ENCODE measurements at regions not wholly inside any gene's neighbourhood (a gene's known extent, or its start where the extent isn't known, plus 50 kb on each side); places are given as distances from the start of the nearest gene placed in this dataset.

DNA sequence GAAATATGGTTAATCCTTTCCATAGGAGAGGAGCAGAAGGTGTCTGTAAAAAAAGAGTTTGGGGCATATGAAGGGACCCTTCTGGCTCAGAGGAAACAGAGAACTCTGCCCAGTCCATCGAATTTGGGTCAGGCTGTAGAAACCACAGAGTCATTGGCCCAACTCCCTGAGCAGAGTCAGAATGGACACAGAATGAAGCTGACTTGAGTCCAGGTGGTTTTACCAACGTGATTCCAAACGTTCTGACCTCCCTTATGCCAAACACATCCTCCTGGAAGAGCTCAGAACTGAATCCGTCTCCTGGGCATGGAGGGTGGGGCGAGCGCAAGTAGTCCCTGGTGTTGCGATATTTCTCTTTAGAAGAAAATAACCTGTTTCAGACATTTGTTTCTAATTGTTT is 138.8 kb downstream of the DAD1 start:
- DNase-seq (ENCODE audit: low read depth, low spot score), result no peak
- peaks cover 2% of the 10 kb centered on the region for H3K27me3 Mint-ChIP-seq (ENCODE audit: low read depth)
- TF ChIP-seq, protein P1, sequence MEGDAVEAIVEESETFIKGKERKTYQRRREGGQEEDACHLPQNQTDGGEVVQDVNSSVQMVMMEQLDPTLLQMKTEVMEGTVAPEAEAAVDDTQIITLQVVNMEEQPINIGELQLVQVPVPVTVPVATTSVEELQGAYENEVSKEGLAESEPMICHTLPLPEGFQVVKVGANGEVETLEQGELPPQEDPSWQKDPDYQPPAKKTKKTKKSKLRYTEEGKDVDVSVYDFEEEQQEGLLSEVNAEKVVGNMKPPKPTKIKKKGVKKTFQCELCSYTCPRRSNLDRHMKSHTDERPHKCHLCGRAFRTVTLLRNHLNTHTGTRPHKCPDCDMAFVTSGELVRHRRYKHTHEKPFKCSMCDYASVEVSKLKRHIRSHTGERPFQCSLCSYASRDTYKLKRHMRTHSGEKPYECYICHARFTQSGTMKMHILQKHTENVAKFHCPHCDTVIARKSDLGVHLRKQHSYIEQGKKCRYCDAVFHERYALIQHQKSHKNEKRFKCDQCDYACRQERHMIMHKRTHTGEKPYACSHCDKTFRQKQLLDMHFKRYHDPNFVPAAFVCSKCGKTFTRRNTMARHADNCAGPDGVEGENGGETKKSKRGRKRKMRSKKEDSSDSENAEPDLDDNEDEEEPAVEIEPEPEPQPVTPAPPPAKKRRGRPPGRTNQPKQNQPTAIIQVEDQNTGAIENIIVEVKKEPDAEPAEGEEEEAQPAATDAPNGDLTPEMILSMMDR (conservative IDR thresholded peaks at IDR 0.05), result no peak
- H3K36me3 Mint-ChIP-seq (ENCODE audit: low read depth), result no peaks in the 10 kb centered on the region
- H3K9me3 Mint-ChIP-seq, result no peaks in the 10 kb centered on the region
- peaks cover 14% of the 10 kb centered on the region for H3K4me1 Mint-ChIP-seq
- H3K27ac Mint-ChIP-seq (ENCODE audit: unreplicated experiment), result no peak overlapping the region
- H3K4me3 Mint-ChIP-seq, result no peak overlapping the region

DNA sequence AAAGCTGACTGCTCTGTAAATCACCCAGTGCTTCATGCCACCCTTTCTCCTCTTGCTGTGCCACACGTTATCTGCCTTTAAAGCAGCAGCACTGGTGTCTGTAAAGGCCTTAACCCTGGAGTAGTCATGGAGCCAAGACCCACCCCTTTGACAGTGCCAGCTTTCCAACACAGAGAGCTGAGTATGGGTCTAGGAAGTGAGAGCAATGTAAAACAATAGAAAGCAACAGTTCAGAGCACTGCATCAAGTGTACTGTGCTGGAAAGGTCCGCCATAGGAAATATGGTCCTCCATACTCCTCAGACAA is 139.5 kb downstream of the DAD1 start:
- no peaks in the 10 kb centered on the region for H3K36me3 Mint-ChIP-seq (ENCODE audit: low read depth)
- DNase-seq (ENCODE audit: low read depth, low spot score), result no peak
- TF ChIP-seq, protein P1 (conservative IDR thresholded peaks at IDR 0.05), result no peak
- H3K27ac Mint-ChIP-seq (ENCODE audit: unreplicated experiment), result no peak overlapping the region
- H3K4me1 Mint-ChIP-seq, result peaks cover 14% of the 10 kb centered on the region
- H3K27me3 Mint-ChIP-seq (ENCODE audit: low read depth), result peaks cover 2% of the 10 kb centered on the region
- H3K4me3 Mint-ChIP-seq, result no peak overlapping the region
- no peaks in the 10 kb centered on the region for H3K9me3 Mint-ChIP-seq

DNA sequence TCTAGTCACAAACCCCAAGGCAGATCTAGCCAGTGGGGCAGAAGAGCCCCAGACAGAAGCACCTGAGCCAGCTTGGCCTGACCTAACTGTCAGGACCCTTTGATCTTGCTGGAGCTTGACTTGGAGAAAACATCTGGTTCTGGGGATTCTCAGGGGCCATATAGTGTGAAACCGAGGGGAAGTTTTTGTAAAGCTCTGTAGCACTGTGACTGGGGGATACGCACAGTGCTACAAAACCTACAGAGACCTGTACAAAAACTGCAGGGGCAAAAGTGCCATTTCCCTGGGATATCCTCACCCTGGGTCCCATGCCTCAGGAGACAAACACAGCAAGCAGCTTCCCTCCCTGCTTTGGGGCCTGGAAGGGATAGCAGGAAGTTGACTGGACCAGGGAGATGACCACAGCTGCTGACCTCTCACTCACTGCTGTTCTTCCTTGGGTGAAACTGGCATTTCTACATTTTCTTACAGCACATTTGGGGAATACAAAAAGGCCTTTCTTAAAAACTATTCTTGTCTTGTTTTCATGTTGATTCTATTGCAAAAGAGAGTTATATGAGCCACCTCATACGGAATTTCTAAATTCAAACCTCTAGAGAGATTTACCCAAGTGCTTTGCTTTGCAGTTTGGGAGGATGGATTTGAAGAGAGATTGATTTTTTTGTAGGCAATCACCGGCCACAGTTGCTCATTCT is 140.0 kb downstream of the DAD1 start:
- H3K4me3 Mint-ChIP-seq, result no peak overlapping the region
- peaks cover 2% of the 10 kb centered on the region for H3K27me3 Mint-ChIP-seq (ENCODE audit: low read depth)
- no peak for DNase-seq (ENCODE audit: low read depth, low spot score)
- H3K9me3 Mint-ChIP-seq, result no peaks in the 10 kb centered on the region
- H3K36me3 Mint-ChIP-seq (ENCODE audit: low read depth), result no peaks in the 10 kb centered on the region
- peaks cover 14% of the 10 kb centered on the region for H3K4me1 Mint-ChIP-seq
- peak overlapping the region; percentile 75 for H3K27ac Mint-ChIP-seq (ENCODE audit: unreplicated experiment)
- TF ChIP-seq, protein P1 (conservative IDR thresholded peaks at IDR 0.05), result no peak

DNA sequence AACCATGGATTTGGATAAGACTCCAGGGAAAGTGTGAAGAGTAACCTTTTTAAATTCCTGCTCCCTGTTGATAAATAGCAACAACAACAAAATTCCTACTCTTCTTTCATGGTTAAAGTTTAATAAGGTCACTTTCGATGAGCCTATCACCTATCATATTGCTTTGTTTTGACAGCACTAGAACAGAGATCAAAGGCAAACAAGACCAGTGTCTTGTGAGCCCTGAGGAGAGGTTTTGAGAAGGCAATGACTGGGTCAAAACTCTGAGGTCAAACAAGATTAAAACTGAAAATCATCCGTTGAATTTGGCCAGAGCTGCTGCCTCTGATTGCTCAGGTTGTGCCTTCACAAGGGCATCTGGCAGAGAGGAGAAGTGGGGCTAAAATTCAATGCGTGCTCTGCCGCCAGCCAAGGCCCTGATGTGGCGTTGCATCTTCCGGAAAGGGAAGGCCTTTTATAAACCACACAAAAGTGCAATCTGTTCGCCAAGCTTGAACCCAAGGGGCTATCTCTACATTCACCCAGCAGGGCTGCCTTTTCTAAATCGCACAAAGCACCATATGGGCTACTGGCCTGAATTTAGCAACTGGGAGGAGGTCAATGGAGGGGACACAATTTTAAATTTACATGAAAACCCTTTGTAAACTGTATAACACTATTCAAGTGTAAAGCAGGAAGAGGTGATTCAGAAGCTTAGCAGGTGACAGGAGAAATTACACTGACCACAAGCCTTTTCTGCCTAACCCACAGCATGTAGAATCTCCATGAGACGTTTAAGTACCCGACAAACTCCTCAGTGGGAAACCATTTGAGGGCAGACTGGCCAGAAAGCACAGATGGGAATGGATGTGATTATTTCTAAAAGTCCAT is 140.8 kb downstream of the DAD1 start:
- Mint-ChIP-seq H3K9me3 (no peaks in the 10 kb centered on the region), H3K4me1 (peaks cover 14% of the 10 kb centered on the region), H3K36me3 (ENCODE audit: low read depth) (no peaks in the 10 kb centered on the region), H3K27ac (ENCODE audit: unreplicated experiment) (peak overlapping the region; percentile 78), H3K4me3 (no peak overlapping the region), H3K27me3 (ENCODE audit: low read depth) (peaks cover 2% of the 10 kb centered on the region)
- TF ChIP-seq, protein P1 (conservative IDR thresholded peaks at IDR 0.05), result no peak
- no peak for DNase-seq (ENCODE audit: low read depth, low spot score)

DNA sequence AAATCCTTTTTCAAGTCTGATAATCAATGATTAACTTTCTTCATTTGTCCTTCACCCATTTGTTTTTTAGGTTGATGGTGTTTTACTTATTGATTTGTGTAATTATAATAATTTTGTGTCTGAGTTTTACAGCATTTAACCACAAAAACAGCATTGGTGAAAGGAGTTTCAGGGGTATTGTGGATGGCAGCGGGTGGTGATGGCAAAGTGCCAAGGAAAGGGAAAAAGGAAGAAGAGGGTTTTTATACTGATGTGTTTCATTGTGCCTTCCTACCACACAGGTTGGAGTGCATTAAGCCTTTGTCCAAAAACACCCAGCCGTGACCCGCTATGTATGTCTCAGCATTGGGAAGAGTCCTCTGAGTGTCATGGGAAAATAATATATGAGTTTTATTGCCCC is 150.3 kb downstream of the DAD1 start:
- Mint-ChIP-seq H3K27me3 (ENCODE audit: low read depth) (peaks cover 14% of the 10 kb centered on the region), H3K4me3 (no peak overlapping the region), H3K36me3 (ENCODE audit: low read depth) (no peaks in the 10 kb centered on the region), H3K9me3 (peaks cover 2% of the 10 kb centered on the region), H3K4me1 (no peaks in the 10 kb centered on the region), H3K27ac (ENCODE audit: unreplicated experiment) (no peak overlapping the region)
- TF ChIP-seq, protein P1 (conservative IDR thresholded peaks at IDR 0.05), result no peak
- no peak for DNase-seq (ENCODE audit: low read depth, low spot score)

All from neural crest cell (in vitro differentiated cells).